ENCODE measurements at regions not wholly inside any gene's neighbourhood (a gene's known extent, or its start where the extent isn't known, plus 50 kb on each side); places are given as distances from the start of the nearest gene placed in this dataset.
A peak's percentile ranks its signal among the peaks of the same experiment; 100 is the strongest.
"Not testable (repeated sequence)": the region's sequence is repeated elsewhere in the genome, so short reads cannot be mapped to it uniquely, and the experiment has no call there.

DNA sequence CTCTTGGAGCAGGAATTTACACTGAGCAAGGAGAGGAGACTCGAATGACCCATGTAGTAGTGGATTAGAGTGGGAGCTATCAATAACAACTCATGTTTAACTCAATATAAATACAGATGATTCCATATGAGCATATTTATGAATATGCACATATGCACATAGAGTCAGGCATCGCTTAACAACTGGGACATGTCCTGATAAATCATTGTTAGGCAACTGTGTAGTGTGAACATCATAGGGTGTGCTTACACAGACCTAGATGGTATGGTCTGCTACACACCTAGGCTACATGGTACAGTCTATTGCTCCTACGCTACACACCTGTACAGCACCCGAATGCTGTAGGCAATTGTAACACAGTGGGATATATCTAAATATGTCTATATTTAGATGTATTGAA lies 75.9 kb upstream of the RALGAPA2 start:
- no peak for DNase-seq

DNA sequence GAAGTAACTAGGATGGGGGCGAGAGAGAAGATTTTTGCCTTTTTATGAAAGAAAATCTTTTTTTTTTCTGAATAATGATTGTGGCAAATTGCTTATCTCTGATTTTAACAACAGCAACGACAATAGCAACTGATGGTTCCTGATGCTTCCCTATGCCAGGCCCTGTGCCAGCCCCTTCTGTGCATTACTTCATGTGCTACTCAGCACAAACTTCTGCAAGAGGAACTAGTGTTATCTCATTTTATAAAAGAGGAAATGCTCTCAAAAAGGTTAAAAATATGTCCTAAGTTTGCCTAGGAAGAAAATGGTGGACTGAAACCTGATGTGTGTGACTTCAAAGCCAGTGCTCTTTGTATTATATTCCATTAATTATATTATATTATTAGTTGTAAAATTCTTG lies 74.0 kb upstream of the RALGAPA2 start:
- no peak for DNase-seq

DNA sequence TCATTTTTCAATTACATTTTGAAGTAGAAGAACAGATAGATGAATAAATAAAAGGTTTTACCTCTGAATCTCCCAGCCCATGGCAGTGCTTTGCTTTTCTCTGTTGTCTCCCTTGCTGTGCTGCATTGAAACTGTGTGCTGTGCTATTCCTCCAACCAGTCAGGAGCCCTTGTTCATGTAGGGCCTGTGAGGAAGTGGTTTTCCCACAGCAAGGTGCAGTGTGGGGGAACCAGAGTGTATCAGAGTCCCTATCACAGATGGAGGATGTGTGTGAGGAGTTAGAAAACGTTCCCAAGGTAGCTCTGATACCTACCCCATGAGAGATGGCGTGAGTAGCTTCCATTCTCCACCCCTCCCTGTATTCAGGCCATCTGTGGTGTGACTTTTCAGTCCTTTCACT lies 72.8 kb upstream of the RALGAPA2 start:
- no peak for DNase-seq

DNA sequence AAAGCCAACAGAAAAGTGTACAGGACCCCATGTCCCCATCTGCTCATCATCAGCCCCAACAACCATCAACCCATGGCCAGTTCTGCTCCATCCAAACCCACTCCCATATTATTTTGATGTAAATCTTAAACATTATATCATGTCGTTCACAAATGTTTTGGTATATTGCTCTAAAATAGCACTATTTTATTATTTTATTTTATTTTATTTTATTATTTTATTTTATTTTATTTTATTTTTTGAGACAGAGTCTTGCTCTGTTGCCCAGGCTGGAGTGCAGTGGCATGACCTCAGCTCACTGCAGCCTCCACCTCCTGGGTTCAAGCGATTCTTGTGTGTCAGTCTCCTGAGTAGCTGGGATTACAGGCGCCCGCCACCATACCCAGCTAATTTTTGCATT lies 72.0 kb upstream of the RALGAPA2 start:
- DNase-seq, result not testable (repeated sequence)

DNA sequence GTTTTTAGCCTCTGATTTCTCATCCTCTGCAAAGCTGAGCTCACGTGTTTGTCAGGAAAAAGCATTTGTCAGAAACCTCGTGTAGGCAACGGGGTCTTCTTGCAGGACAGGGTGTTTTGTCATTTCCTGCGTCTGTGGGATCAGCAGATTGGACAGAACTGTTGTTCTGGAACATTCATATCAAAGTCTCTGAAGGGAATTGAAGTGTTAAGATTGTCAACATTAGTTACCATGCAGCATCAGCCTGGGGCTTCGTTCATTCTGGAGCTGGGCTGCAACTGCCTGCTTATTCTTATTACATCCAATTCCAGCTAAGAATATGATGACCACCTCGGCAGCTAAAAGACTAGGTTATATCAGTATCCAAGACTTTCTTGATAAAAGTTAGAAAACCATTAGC lies 71.0 kb upstream of the RALGAPA2 start:
- no peak for DNase-seq

DNA sequence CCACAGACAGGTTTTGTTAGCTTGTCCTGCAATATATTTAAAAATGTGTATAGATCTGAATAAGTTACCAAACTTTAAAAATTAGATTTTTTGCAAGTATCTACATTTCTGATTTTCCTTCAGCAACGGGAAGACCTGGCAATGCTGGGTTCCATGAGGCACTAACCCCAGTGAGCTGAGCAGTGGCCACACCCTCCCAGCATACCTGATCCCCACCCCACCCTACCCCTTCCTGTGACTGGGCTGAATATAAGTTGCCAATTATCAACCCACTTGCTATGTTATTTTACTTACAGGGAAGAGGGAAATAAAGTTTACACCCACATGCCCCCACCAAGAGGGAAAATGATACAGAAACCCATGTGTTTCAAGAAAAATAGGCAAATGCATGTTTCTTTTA lies 70.3 kb upstream of the RALGAPA2 start:
- DNase-seq, result no peak

DNA sequence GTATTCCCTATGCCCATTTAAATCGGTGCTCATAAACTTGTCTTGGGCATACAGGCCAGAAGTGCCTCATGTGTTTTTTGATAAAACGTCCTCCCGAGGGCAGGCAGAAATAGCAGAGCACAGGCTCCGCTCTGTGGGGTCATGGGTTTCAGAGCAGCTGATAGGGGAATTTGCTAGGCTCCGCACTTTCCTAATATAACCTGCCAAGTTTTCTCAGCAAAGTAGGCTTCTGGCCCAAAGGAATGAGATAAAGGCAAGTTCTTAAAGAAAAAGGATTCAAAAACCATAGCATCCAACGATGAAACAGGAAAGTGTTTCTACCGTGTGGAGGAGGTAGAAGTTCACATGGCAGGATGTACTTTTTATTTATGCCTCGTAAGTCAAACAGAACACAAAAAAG lies 69.8 kb upstream of the RALGAPA2 start:
- DNase-seq, result no peak

DNA sequence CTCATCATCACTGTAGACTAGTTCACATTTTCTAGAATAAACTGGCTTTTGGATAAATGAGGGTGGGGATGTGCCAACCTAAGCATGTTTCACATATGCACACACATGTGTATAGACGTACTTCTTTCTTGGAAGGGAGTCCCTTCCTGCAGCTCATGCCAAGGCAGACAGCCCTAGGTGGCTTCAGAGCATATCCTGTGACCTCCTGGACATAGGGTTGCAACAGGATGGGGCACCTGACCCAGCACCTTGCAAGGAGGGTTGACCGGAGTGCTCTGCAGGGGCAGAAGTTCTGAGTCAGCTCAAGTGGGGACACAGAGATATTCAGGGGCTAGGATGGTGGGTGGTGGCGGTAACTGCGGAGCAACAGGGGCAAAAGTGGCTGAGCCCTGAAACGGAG lies 68.6 kb upstream of the RALGAPA2 start:
- DNase-seq, result no peak

DNA sequence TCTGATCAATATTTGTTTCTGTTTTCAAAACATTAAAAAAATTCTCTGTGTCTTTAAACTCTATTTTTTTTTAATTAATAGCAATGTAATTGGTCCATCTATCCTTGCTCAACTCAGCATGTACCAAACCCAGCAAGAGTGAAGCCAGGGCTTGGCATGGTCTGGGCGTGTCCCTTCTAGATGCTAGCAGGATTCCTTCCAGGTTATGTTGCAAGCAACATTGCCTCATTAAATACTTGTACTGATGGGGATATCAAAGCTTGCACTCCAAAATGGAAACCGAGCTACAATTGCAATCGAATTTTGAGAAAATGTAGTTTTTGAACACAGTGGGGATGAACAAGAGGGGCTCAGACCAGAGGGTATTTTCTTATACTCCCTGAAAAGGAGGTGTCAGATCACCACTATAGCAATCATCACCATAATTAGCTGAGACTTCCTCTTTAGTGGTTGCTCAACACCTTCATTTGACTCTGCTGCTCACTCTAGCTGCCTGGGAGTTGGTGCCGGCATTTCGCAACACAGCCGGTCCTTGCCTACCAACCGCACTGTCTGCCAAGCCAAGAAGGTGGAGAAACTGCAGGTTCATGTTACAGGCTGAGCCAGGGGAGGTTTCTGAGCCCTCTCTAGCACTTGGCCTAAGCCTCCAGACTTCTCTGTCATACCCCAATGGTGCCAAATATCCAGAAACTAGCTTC lies 67.8 kb upstream of the RALGAPA2 start:
- DNase-seq, result peak; percentile 21

DNA sequence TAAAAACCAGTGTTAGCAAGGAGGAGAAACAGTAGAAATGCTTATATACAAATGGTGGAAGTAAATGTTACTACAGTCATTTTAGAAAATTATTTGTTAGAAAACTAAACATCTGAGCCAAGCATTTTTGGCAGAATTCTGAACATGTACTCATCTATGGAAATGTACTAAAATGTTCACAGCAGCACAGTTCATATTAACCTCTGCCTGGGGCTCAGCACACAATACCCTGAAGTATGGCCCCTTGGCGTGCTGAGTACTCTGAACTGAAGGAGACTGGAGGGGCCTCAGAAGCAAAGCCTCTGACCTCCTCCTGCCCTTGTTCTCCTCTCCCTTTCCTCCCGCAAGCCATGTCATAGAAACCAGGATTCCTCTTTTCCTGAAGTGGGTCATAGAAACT lies 66.2 kb upstream of the RALGAPA2 start:
- no peak for DNase-seq

DNA sequence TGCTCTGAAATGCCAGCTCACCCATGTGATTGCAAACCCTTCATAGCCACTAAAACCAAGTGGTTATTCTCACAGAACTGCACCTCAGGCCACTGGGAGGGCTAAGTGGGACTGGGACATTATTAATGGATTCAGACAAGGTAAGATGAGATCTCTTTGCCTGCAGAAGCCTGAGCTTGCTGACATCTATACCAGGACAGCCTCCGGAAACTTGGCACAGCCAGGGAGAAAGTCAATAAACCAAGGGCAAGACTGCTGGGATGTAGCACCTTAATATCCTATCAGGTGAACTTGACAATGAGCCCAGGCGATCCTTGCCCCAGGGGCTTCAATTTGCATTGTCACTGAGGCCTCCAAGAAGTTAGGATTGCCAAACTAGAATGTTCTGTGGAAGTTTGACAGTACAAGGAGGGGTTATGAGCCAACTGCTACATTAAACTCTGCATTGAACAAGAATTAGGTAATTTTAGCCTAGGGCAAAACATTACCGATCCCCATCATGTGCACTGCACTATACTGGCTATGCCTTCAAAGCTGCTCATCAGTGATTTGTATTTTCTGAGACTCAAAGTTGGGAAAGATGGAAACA lies 60.1 kb upstream of the RALGAPA2 start:
- no peak for DNase-seq

DNA sequence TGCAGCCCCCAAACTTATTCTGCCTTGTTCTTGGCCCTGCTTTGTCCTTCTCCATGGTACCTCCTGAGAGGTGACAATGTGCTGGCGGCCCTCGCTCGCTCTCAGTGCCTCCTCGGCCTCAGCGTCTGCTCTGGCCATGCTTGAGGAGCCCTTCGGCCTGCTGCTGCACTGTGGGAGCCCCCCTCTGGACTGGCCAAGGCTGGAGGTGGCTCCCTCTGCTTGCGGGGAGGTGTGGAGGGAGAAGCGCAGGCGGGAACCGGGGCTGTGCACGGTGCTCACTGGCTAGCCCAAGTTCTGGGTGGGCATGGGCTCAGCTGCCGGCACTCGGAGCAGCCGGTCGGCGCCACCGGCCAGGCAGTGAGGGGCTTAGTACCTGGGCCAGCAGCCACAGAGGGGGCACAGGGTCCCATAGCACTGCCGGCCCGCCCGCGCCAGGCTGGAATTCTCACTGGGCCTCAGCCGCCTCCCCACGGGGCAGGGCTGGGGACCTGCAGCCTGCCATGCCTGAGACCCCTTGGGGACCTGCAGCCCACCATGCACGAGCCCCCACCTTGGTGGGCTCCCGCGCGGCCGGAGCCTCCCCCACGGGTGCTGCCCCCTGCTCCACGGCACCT lies 55.9 kb upstream of the RALGAPA2 start:
- DNase-seq, result no peak

DNA sequence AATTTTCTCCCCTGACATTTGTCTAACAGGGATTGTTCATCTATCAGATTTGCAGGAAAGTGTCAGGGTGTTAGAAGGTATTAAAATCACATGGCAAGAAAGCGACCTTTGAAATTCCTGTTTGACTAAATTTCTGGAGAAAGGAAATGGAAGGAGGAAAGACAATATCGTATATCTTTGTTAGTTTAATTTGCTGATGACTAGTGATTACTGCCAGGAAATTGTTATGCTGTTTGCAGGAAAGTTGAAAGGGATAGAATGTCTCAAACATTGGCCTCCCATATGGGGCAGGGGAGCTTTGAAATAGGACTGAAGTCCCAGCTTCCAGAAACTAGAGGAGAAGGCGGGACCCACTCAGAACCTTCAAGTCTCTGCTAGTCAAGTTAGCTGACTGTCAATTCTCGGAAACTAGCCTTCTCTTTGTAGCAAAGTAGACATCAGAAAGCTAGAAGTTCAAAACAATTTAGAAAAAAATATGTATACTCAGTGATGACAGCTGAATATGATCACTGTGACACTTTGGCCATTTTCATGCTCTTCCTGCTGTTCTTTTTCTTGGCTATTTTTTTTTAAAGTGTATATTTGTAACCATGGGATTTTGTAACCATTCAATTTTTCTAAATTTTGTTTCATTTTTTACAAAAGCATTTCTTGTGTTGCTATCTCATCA lies 53.4 kb upstream of the RALGAPA2 start:
- no peak for DNase-seq

DNA sequence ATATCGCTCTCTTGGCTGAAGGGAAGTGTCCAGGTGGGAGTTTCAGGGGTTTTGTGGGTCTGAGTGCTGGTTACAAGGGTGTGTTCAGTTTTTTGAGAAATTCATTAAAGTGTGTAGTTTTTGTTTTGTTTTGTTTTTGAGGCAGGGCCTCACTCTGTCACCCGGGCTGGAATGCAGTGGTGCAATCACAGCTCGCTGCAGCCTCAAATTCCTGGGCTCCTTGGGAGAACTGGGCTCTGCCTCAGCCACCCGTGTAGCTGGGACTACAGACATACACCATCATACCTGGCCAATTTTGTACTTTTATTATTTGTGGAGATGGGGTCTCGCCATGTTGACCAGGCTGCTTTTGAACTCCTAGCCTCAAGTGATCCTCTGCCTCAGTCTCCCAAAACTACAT lies 51.2 kb upstream of the RALGAPA2 start:
- DNase-seq, result no peak

Data from NCI-H1436 (cell line).